ENCODE measurements at regions not wholly inside any gene's neighbourhood (a gene's known extent, or its start where the extent isn't known, plus 50 kb on each side); places are given as distances from the start of the nearest gene placed in this dataset.

- H3K27me3 ChIP-seq (ENCODE audit: insufficient read depth in 3 of 3, low read length in 2 of 3) = no peaks in the 10 kb centered on the region
- H3K4me3 ChIP-seq = no peak overlapping the region
- peaks cover 7% of the 10 kb centered on the region for H3K4me1 ChIP-seq
- H3K9me3 ChIP-seq = no peaks in the 10 kb centered on the region
- TF ChIP-seq CTCF (IDR thresholded peaks at IDR 0.05) = no peak
- no peaks in the 10 kb centered on the region for H3K36me3 ChIP-seq (ENCODE audit: insufficient read depth in 1 of 2, low read depth in 1 of 2)
- ATAC-seq = peak in 1 of 4 donors; percentile 14
- H3K27ac ChIP-seq = no peak overlapping the region
- intact Hi-C loops (cut with DNase I) = no loop called here
- DNase-seq = peak in 1 of 2 donors; percentile 25
- 67 to 83% (median 72%) methylated on average over 6 of the region's 6 CpGs for WGBS, 3 donors
These were observed 62.5 kb upstream of the DNAH5 start for GRCh38 chr5:14006823-14007520.

- Histone ChIP-seq H3K27ac (no peak overlapping the region), H3K4me3 (no peak overlapping the region), H3K27me3 (ENCODE audit: insufficient read depth in 3 of 3, low read length in 2 of 3) (no peaks in the 10 kb centered on the region), H3K9me3 (peaks cover 4% of the 10 kb centered on the region), H3K36me3 (ENCODE audit: insufficient read depth in 1 of 2, low read depth in 1 of 2) (no peaks in the 10 kb centered on the region), H3K4me1 (no peaks in the 10 kb centered on the region)
- DNase-seq = no peak
- ATAC-seq = no peak
- TF ChIP-seq CTCF (IDR thresholded peaks at IDR 0.05) = no peak
- intact Hi-C loops (cut with DNase I) = no loop called here
- 80 to 88% (median 81%) methylated on average over 6 of the region's 6 CpGs for whole genome bisulfite sequencing, 3 donors
These were observed 60.3 kb upstream of the DNAH5 start for GRCh38 chr5:14004598-14005394.

- Histone ChIP-seq H3K4me3 (no peak overlapping the region), H3K9me3 (peaks cover 4% of the 10 kb centered on the region), H3K27me3 (ENCODE audit: insufficient read depth in 3 of 3, low read length in 2 of 3) (no peaks in the 10 kb centered on the region), H3K27ac (no peak overlapping the region), H3K4me1 (no peaks in the 10 kb centered on the region), H3K36me3 (ENCODE audit: insufficient read depth in 1 of 2, low read depth in 1 of 2) (no peaks in the 10 kb centered on the region)
- ATAC-seq (no peak), DNase-seq (no peak)
- intact Hi-C loops (cut with DNase I) = no loop called here
- WGBS, 3 donors = 78 to 81% (median 78%) methylated on average over 4 of the region's 4 CpGs
- TF ChIP-seq CTCF (IDR thresholded peaks at IDR 0.05) = no peak
These were observed 59.4 kb upstream of the DNAH5 start for GRCh38 chr5:14003936-14004335.

- H3K27ac ChIP-seq = no peak overlapping the region
- no peaks in the 10 kb centered on the region for H3K27me3 ChIP-seq (ENCODE audit: insufficient read depth in 3 of 3, low read length in 2 of 3)
- ATAC-seq (no peak), DNase-seq (no peak)
- WGBS, 3 donors = 90 to 100% (median 93%) methylated on average over 2 of the region's 2 CpGs
- TF ChIP-seq CTCF (IDR thresholded peaks at IDR 0.05) = no peak
- peaks cover 4% of the 10 kb centered on the region for H3K9me3 ChIP-seq
- no peak overlapping the region for H3K4me3 ChIP-seq
- intact Hi-C loops (cut with DNase I) = no loop called here
- H3K36me3 ChIP-seq (ENCODE audit: insufficient read depth in 1 of 2, low read depth in 1 of 2) = no peaks in the 10 kb centered on the region
- H3K4me1 ChIP-seq = no peaks in the 10 kb centered on the region
These were observed 59.0 kb upstream of the DNAH5 start for GRCh38 chr5:14003513-14003912.
